ENCODE measurements at regions not wholly inside any gene's neighbourhood (a gene's known extent, or its start where the extent isn't known, plus 50 kb on each side); places are given as distances from the start of the nearest gene placed in this dataset.

DNA sequence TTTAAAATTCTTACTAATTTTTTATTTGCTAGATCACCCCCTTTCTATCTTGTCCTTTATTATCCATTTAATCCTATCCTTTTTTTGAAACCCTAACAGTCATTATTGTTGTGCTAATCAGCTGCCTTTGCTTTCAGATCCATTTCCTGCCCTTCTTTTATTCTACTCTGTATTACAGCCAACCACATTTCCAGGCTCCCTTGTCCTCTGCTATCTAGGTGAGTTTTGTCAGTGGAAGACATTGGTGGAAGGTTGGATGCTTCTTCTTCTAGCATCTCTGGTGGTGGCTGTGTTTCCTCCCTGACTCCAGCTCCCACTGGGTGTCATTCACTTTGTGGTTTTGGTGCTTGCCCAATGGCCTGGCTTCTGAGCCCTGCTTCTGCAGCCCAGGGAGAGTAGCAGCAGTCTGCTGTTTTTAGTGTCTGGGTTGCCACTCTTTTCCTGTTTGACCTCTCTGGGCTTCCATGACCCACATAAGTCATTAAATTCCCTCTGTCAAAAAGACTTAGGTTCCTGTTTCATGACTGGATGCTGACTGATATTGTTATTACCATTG, 225.2 kb upstream of the PGRMC2 start:
- no peaks in the 10 kb centered on the region for H3K36me3 ChIP-seq (ENCODE audit: control insufficient read depth, insufficient read depth, low read length)
- 0 out of 2 replicates have a peak overlapping the region, but pooled peaks have one; percentile 44 for H2AFZ ChIP-seq (ENCODE audit: low read depth, low read length)
- in situ Hi-C loops (cut with MboI), result no loop called here
- BruUV-seq (replicated peaks), result no TSS peak
- ATAC-seq (no peak), DNase-seq (ENCODE audit: extremely low read depth in 1 of 4, low spot score in 3 of 4) (no peak), FAIRE-seq (no peak)
- TF ChIP-seq ZNF589 (CRISPR knock-in tag; IDR thresholded peaks at IDR 0.05; ENCODE audit: low read depth), result 0 out of 2 replicates have a peak, but pooled peaks have one; percentile 21
- TF ChIP-seq, protein P1, sequence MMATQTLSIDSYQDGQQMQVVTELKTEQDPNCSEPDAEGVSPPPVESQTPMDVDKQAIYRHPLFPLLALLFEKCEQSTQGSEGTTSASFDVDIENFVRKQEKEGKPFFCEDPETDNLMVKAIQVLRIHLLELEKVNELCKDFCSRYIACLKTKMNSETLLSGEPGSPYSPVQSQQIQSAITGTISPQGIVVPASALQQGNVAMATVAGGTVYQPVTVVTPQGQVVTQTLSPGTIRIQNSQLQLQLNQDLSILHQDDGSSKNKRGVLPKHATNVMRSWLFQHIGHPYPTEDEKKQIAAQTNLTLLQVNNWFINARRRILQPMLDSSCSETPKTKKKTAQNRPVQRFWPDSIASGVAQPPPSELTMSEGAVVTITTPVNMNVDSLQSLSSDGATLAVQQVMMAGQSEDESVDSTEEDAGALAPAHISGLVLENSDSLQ (IDR thresholded peaks at IDR 0.05), result peak; percentile 79
- peak in 1 of 2 experiments; percentile 6; a peak in 1 of 4 replicates for TF ChIP-seq RCOR1 (IDR thresholded peaks at IDR 0.05; ENCODE audit: borderline replicate concordance in 1 of 2, low read depth in 2 of 2, low read length in 2 of 2)
- TF ChIP-seq, protein P2, sequence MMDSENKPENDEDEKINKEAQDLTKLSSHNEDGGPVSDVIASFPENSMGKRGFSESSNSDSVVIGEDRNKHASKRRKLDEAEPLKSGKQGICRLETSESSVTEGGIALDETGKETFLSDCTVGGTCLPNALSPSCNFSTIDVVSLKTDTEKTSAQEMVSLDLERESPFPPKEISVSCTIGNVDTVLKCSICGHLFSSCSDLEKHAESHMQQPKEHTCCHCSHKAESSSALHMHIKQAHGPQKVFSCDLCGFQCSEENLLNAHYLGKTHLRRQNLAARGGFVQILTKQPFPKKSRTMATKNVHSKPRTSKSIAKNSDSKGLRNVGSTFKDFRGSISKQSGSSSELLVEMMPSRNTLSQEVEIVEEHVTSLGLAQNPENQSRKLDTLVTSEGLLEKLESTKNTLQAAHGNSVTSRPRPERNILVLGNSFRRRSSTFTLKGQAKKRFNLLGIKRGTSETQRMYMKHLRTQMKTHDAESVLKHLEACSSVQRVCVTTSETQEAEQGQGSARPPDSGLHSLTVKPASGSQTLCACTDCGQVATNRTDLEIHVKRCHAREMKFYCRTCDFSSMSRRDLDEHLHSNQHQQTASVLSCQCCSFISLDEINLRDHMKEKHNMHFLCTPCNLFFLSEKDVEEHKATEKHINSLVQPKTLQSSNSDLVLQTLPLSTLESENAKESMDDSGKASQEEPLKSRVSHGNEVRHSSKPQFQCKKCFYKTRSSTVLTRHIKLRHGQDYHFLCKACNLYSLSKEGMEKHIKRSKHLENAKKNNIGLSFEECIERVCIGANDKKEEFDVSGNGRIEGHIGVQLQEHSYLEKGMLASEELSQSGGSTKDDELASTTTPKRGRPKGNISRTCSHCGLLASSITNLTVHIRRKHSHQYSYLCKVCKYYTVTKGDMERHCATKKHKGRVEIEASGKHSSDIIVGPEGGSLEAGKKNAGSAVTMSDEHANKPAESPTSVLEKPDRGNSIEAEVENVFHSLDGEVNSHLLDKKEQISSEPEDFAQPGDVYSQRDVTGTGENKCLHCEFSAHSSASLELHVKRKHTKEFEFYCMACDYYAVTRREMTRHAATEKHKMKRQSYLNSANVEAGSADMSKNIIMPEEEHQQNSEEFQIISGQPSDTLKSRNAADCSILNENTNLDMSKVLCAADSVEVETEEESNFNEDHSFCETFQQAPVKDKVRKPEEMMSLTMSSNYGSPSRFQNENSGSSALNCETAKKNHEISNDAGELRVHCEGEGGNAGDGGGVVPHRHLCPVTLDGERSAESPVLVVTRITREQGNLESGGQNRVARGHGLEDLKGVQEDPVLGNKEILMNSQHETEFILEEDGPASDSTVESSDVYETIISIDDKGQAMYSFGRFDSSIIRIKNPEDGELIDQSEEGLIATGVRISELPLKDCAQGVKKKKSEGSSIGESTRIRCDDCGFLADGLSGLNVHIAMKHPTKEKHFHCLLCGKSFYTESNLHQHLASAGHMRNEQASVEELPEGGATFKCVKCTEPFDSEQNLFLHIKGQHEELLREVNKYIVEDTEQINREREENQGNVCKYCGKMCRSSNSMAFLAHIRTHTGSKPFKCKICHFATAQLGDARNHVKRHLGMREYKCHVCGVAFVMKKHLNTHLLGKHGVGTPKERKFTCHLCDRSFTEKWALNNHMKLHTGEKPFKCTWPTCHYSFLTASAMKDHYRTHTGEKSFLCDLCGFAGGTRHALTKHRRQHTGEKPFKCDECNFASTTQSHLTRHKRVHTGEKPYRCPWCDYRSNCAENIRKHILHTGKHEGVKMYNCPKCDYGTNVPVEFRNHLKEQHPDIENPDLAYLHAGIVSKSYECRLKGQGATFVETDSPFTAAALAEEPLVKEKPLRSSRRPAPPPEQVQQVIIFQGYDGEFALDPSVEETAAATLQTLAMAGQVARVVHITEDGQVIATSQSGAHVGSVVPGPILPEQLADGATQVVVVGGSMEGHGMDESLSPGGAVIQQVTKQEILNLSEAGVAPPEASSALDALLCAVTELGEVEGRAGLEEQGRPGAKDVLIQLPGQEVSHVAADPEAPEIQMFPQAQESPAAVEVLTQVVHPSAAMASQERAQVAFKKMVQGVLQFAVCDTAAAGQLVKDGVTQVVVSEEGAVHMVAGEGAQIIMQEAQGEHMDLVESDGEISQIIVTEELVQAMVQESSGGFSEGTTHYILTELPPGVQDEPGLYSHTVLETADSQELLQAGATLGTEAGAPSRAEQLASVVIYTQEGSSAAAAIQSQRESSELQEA (IDR thresholded peaks at IDR 0.05; ENCODE audit: low read depth), result peak; percentile 20; the same call in 1 of the 2 replicates
- no peak for TF ChIP-seq KDM1A (IDR thresholded peaks at IDR 0.05)
- TF ChIP-seq, protein P3, sequence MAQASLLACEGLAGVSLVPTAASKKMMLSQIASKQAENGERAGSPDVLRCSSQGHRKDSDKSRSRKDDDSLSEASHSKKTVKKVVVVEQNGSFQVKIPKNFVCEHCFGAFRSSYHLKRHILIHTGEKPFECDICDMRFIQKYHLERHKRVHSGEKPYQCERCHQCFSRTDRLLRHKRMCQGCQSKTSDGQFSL (CRISPR knock-in tag; IDR thresholded peaks at IDR 0.05), result no peak
- TF ChIP-seq, protein P3 (tag; IDR thresholded peaks at IDR 0.05), result no peak
- TF ChIP-seq MEIS2 (IDR thresholded peaks at IDR 0.05; ENCODE audit: partially characterized antibody), result peak; percentile 45
- ChIA-PET POLR2A (interaction anchor here (0.6 kb wide), 1 partner anchor 58 kb away, joined by 3 read pairs; no protein-coding TSS in a partner anchor), CTCF (ENCODE audit: low intra/inter-chr PET ratio) (no interaction called here)
- no peak overlapping the region for H3K4me2 ChIP-seq (ENCODE audit: insufficient read depth, low read length)
- H4K20me1 ChIP-seq (replicated peaks; ENCODE audit: control insufficient read depth, insufficient read depth, low read length), result no peaks in the 10 kb centered on the region
- no peaks in the 10 kb centered on the region for H3K79me2 ChIP-seq (ENCODE audit: control insufficient read depth, insufficient read depth, low read length)
- intact Hi-C loops (cut with micrococcal nuclease), result loop anchor here (10.0 kb wide), 1 partner anchor 228 kb away; the partner anchor contains the start of gene PGRMC2
- peaks cover 7% of the 10 kb centered on the region; the same call in 1 of the 2 replicates for H3K9me3 ChIP-seq (replicated peaks; ENCODE audit: control insufficient read depth, insufficient read depth, low read depth, low read length)
- no peak overlapping the region; the same call in 2 of the 3 replicates for H3K27ac ChIP-seq (ENCODE audit: extremely low read depth, low read depth, low read length)
- no peaks in the 10 kb centered on the region for H3K9me1 ChIP-seq (ENCODE audit: control insufficient read depth, insufficient read depth, low read length)
- H3K9ac ChIP-seq (ENCODE audit: insufficient read depth in 1 of 2, low read depth in 2 of 2, low read length in 2 of 2), result no peak overlapping the region
- H3K4me1 ChIP-seq (replicated peaks in 1 of 2; ENCODE audit: control insufficient read depth in 2 of 2, insufficient read depth in 2 of 2, low read length in 2 of 2), result peaks cover 2 to 34% of the 10 kb centered on the region in 2 experiments; a peak in 4 of 5 replicates
- no peaks in the 10 kb centered on the region for H3K27me3 ChIP-seq (ENCODE audit: control insufficient read depth in 2 of 2, insufficient read depth in 2 of 2, low read length in 2 of 2)
- no peak overlapping the region for H3K4me3 ChIP-seq
